ENCODE measurements at regions not wholly inside any gene's neighbourhood (a gene's known extent, or its start where the extent isn't known, plus 50 kb on each side); places are given as distances from the start of the nearest gene placed in this dataset.

- ATAC-seq (ENCODE audit: low read depth) (no peak), DNase-seq (no peak)
- Mint-ChIP-seq H3K36me3 (ENCODE audit: low read depth) (peaks cover 5% of the 10 kb centered on the region), H3K27me3 (no peaks in the 10 kb centered on the region), H3K4me3 (no peak overlapping the region), H3K27ac (no peak overlapping the region), H3K4me1 (peaks cover 9% of the 10 kb centered on the region), H3K9me3 (peaks cover 11% of the 10 kb centered on the region)
- ChIA-PET CTCF (no interaction called here), POLR2A (no interaction called here)
- intact Hi-C loops (cut with micrococcal nuclease) = no loop called here
- TF ChIP-seq CTCF (IDR thresholded peaks at IDR 0.05) = no peak
Observed at GRCh38 chr6:14468647-14469321, 351.2 kb downstream of the CD83 start.

DNA sequence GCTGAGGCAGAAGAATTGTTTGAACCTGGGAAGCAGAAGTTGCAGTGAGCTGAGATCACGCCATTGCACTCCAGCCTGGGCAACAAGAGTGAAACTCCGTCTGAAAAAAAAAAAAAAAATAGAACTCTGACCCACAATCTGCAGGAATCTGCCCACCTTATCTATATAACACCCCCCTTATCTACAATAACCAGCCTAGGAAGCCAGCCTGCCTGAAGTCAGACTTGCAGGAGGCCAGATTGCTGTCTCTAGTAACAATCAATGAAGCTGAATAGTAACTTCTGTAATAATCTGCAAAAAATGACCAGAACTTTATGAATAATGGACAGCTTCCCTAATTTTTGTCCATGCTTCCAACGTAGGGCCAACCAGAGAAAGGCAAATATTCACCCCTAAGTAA, 352.5 kb downstream of the CD83 start:
- Mint-ChIP-seq H3K27ac (no peak overlapping the region), H3K27me3 (no peaks in the 10 kb centered on the region), H3K4me1 (peaks cover 12% of the 10 kb centered on the region), H3K9me3 (peaks cover 9% of the 10 kb centered on the region), H3K4me3 (no peak overlapping the region), H3K36me3 (ENCODE audit: low read depth) (peaks cover 1% of the 10 kb centered on the region)
- POLR2A ChIA-PET = no interaction called here
- CTCF ChIA-PET = no interaction called here
- ATAC-seq (ENCODE audit: low read depth) = no peak
- no peak for DNase-seq
- TF ChIP-seq CTCF (IDR thresholded peaks at IDR 0.05) = no peak
- intact Hi-C loops (cut with micrococcal nuclease) = no loop called here

DNA sequence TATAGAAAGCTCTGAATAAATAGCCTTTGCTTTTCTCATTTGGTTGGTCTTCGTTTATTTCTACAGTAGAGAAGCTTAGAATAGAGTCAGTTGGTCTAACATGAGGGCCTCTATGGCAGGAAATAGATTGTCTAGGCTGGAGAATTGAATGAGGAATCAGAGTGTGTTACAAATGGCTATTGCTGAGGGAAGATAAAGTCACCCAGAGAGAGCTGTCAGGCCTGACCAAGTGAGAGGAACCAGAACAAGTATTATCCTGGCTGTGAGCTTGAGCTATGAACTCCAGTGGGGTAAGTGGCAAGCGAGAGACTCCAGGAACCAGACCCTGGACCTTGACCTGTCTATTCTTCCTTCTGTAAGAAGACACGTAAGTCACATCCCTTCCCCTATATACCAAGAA, 353.1 kb downstream of the CD83 start:
- DNase-seq (no peak), ATAC-seq (ENCODE audit: low read depth) (no peak)
- no peak overlapping the region for H3K27ac Mint-ChIP-seq
- no peaks in the 10 kb centered on the region for H3K27me3 Mint-ChIP-seq
- ChIA-PET POLR2A (interaction anchor here (0.5 kb wide), 1 partner anchor 9 kb away, joined by 3 read pairs; no protein-coding TSS in a partner anchor), CTCF (no interaction called here)
- H3K36me3 Mint-ChIP-seq (ENCODE audit: low read depth) = no peaks in the 10 kb centered on the region
- peaks cover 5% of the 10 kb centered on the region for H3K9me3 Mint-ChIP-seq
- TF ChIP-seq CTCF (IDR thresholded peaks at IDR 0.05) = no peak
- H3K4me3 Mint-ChIP-seq = no peak overlapping the region
- intact Hi-C loops (cut with micrococcal nuclease) = no loop called here
- H3K4me1 Mint-ChIP-seq = peaks cover 18% of the 10 kb centered on the region

DNA sequence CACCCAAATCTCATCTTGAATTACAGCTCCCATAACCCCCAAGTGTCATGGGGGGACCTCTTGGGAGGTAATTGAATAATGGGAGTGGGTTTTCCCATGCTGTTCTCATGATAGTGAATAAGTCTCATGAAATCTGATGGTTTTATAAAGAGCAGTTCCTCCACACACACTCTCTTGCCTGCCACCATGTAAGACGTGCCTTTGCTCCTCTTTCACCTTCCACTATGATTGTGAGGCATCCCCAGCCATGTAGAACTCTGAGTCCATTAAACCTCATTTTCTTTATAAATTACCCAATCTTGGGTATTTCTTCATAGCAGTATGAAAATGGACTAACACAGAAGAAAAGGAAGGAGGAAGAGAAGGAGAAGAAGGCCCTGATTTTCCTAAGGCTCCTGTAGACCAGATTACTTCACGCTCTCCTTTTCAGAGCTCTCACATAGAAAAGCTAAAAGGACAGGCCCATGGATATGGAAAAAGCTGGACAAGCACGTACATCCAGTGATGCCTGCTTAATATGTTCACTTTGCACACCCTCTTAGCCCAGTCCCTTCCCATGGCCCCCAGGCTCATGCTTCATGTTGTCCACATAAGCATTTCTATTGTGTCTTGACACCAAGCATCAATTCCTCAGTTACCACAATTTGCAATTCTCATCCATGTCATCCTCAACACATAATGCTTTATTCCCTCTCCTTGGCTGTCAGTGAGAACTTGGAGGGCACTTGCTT, 354.8 kb downstream of the CD83 start:
- Mint-ChIP-seq H3K27me3 (no peaks in the 10 kb centered on the region), H3K9me3 (peaks cover 5% of the 10 kb centered on the region), H3K4me1 (peaks cover 18% of the 10 kb centered on the region), H3K4me3 (no peak overlapping the region), H3K27ac (no peak overlapping the region), H3K36me3 (ENCODE audit: low read depth) (no peaks in the 10 kb centered on the region)
- POLR2A ChIA-PET = no interaction called here
- intact Hi-C loops (cut with micrococcal nuclease) = no loop called here
- TF ChIP-seq CTCF (IDR thresholded peaks at IDR 0.05) = no peak
- no peak for ATAC-seq (ENCODE audit: low read depth)
- no peak for DNase-seq
- CTCF ChIA-PET = no interaction called here

DNA sequence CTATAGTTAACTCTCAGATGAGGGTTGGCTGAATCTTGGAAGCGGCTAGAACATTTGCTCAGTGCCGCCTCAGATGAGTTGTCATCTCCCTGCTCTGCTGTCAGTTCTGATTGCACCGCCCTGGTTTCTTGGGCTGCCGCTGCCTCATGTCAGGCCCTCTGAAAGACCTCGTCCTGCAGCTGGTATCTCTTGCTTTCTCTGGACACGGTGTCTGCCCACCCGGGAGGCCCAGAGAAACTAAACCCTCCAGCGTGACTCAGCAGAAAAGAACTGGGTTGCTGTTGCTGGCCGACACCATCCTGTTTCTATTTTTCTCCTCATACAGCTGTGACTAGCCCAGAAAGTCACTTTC, 355.4 kb downstream of the CD83 start:
- Mint-ChIP-seq H3K9me3 (peaks cover 5% of the 10 kb centered on the region), H3K4me3 (no peak overlapping the region), H3K4me1 (peaks cover 18% of the 10 kb centered on the region), H3K27ac (no peak overlapping the region), H3K36me3 (ENCODE audit: low read depth) (no peaks in the 10 kb centered on the region), H3K27me3 (no peaks in the 10 kb centered on the region)
- peak; percentile 28 for ATAC-seq (ENCODE audit: low read depth)
- intact Hi-C loops (cut with micrococcal nuclease) = no loop called here
- ChIA-PET CTCF (no interaction called here), POLR2A (no interaction called here)
- DNase-seq = no peak
- no peak for TF ChIP-seq CTCF (IDR thresholded peaks at IDR 0.05)

Measured in activated B cell treated with CpG ODN at 0.5 μM for 24 hours (primary cell).